ENCODE measurements at regions not wholly inside any gene's neighbourhood (a gene's known extent, or its start where the extent isn't known, plus 50 kb on each side); places are given as distances from the start of the nearest gene placed in this dataset.

DNA sequence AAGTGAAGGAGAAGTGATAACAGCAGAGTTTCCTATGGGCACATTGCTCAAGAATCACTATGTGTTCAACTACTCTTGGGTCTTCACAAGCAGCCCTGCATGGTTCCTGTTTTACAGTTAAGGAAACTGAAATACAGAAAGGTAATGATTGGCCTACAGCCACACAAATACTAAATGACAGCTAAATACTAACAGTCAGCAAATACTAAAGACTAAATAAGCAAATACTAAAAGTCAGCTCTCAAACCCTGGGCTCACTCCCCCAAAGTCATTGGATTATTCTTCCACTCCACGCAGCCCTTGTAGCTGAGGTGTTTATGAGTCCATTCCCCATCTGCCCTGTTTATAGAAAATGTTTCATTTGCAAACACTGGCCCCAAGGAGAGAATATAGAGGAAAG, 372.7 kb upstream of the CDH11 start:
- WGBS, 2 experiments (ENCODE audit: extremely low coverage in 1 of 2, insufficient coverage in 1 of 2, insufficient read length in 1 of 2, insufficient replicate concordance in 2 of 2, low coverage in 1 of 2, low lambda C conversion rate in 2 of 2, missing lambda C conversion rate in 1 of 2): 86% methylated on average over 1 of the region's 1 CpG; no CpG with 5 or more reads in 1 of the 2 experiments
- H3K4me3 ChIP-seq (ENCODE audit: extremely low read depth in 1 of 4, insufficient read depth in 2 of 4, low read depth in 3 of 4, low read length in 4 of 4): no peak overlapping the region
- no peak overlapping the region for H3K4ac ChIP-seq (replicated peaks; ENCODE audit: insufficient read length, low read depth, low read length)
- no peaks in the 10 kb centered on the region for H3K9me3 ChIP-seq (ENCODE audit: insufficient read depth in 2 of 2, low read depth in 1 of 2, low read length in 1 of 2)
- H2BK20ac ChIP-seq (ENCODE audit: low read length): no peak overlapping the region
- no peak overlapping the region for H2AFZ ChIP-seq (ENCODE audit: low read length)
- no peak overlapping the region for H3K4me2 ChIP-seq (ENCODE audit: insufficient read depth in 1 of 2, low read depth in 2 of 2, low read length in 2 of 2)
- no peak overlapping the region for H2AK5ac ChIP-seq (ENCODE audit: low read depth, low read length)
- no peaks in the 10 kb centered on the region for H4K20me1 ChIP-seq (replicated peaks in 1 of 2; ENCODE audit: control insufficient read depth in 1 of 2, insufficient read depth in 2 of 2, low read length in 2 of 2)
- CTCF ChIA-PET (ENCODE audit: partially characterized antibody): interaction anchor here (0.6 kb wide), 1 partner anchor 300 kb away, joined by 3 read pairs; no protein-coding TSS in a partner anchor
- no peak overlapping the region for H2BK15ac ChIP-seq (ENCODE audit: low read length)
- H3K18ac ChIP-seq (ENCODE audit: extremely low read depth, low read length): no peak overlapping the region
- H3K36me3 ChIP-seq (ENCODE audit: control insufficient read depth in 2 of 4, insufficient read depth in 4 of 4, low read length in 3 of 4): no peaks in the 10 kb centered on the region
- H4K91ac ChIP-seq (replicated peaks; ENCODE audit: insufficient read length, low read length): no peak overlapping the region
- H3K27me3 ChIP-seq (replicated peaks in 1 of 4; ENCODE audit: control insufficient read depth in 3 of 4, extremely low read depth in 1 of 4, insufficient read depth in 3 of 4, low read length in 3 of 4): no peaks in the 10 kb centered on the region
- no peak overlapping the region for H2BK5ac ChIP-seq (ENCODE audit: low read depth, low read length)
- no peak overlapping the region for H2BK120ac ChIP-seq (replicated peaks; ENCODE audit: low read depth, low read length)
- TF ChIP-seq SIX5 (IDR thresholded peaks at IDR 0.05; ENCODE audit: low read depth, low read length) (no peak), MAFK (IDR thresholded peaks at IDR 0.05; ENCODE audit: low read depth, low read length) (no peak)
- no peaks in the 10 kb centered on the region for H3K79me2 ChIP-seq (ENCODE audit: control insufficient read depth in 1 of 2, insufficient read depth in 2 of 2, low read length in 2 of 2)
- no peak overlapping the region for H3K56ac ChIP-seq (replicated peaks; ENCODE audit: insufficient read length, low read depth, low read length)
- no peak overlapping the region for H3K14ac ChIP-seq (ENCODE audit: insufficient read length)
- H3K23me2 ChIP-seq (ENCODE audit: low read depth, low read length): no peaks in the 10 kb centered on the region
- H4K5ac ChIP-seq (ENCODE audit: insufficient read length, low read depth, low read length): no peak overlapping the region
- DNase-seq (ENCODE audit: low read depth in 1 of 2, low spot score in 2 of 2) (no peak), FAIRE-seq (no peak)
- no peak overlapping the region for H2BK12ac ChIP-seq (ENCODE audit: low read depth, low read length)
- no peak overlapping the region for H3K23ac ChIP-seq (ENCODE audit: insufficient read length)
- H3K4me1 ChIP-seq (replicated peaks in 1 of 4; ENCODE audit: control insufficient read depth in 3 of 4, insufficient read depth in 4 of 4, low read length in 3 of 4): peaks cover 0 to 8% (median 3%) of the 10 kb centered on the region in 4 experiments; a peak in 3 of 7 replicates
- H3K27ac ChIP-seq (ENCODE audit: low read depth, low read length): no peak overlapping the region
- no peaks in the 10 kb centered on the region for H3K79me1 ChIP-seq (ENCODE audit: low read depth, low read length)
- POLR2A ChIA-PET (ENCODE audit: partially characterized antibody): interaction anchor here (0.6 kb wide), 1 partner anchor 202 kb away, joined by 3 read pairs; no protein-coding TSS in a partner anchor
- H4K8ac ChIP-seq (ENCODE audit: extremely low read depth, insufficient read depth, low read length): no peak overlapping the region
- H3K9ac ChIP-seq (replicated peaks in 1 of 4; ENCODE audit: extremely low read depth in 1 of 4, low read depth in 3 of 4, low read length in 3 of 4): no peak overlapping the region

Measured in H1 (cell line).